GM18511 (cell line): ENCODE measurements at regions not wholly inside any gene's neighbourhood (a gene's known extent, or its start where the extent isn't known, plus 50 kb on each side); places are given as distances from the start of the nearest gene placed in this dataset.

Experiments used
- ATAC-seq: cut with Tn5 transposase; IDR thresholded peaks from one replicate; pipeline ENCODE4 v1.9.1; 2021; ENCODE audit warnings: mild to moderate bottlenecking, moderate library complexity; ENCODE audit not compliant: unreplicated experiment

GRCh38 chr3:154776549-154777225 is 303.4 kb upstream of the MME start:
- ATAC-seq, result no peak

GRCh38 chr3:154775821-154776548 is 304.1 kb upstream of the MME start:
- ATAC-seq, result no peak

- ATAC-seq, result no peak
These were observed 313.2 kb upstream of the MME start for GRCh38 chr3:154766765-154767503.

- ATAC-seq, result no peak
These were observed 315.1 kb upstream of the MME start for GRCh38 chr3:154764856-154765640.

- ATAC-seq, result no peak
These were observed 317.6 kb upstream of the MME start for GRCh38 chr3:154762486-154762885.

- ATAC-seq, result no peak
These were observed 320.2 kb upstream of the MME start for GRCh38 chr3:154759966-154760365.

GRCh38 chr3:154758109-154758868 is 321.8 kb upstream of the MME start:
- ATAC-seq, result no peak

- ATAC-seq, result no peak
These were observed 323.1 kb upstream of the GPR149 start for GRCh38 chr3:154753101-154753500.

- no peak for ATAC-seq
These were observed 319.5 kb upstream of the GPR149 start for GRCh38 chr3:154749514-154749913.

- ATAC-seq, result no peak
These were observed 315.9 kb upstream of the GPR149 start for GRCh38 chr3:154745929-154746328.

- no peak for ATAC-seq
These were observed 315.1 kb upstream of the GPR149 start for GRCh38 chr3:154745122-154745521.

- no peak for ATAC-seq
These were observed 313.4 kb upstream of the GPR149 start for GRCh38 chr3:154743418-154743817.

GRCh38 chr3:154734468-154734867 is 304.5 kb upstream of the GPR149 start:
- no peak for ATAC-seq

GRCh38 chr3:154730186-154730585 is 300.2 kb upstream of the GPR149 start:
- no peak for ATAC-seq

- no peak for ATAC-seq
These were observed 299.8 kb upstream of the GPR149 start for GRCh38 chr3:154729741-154730140.

- no peak for ATAC-seq
These were observed 298.3 kb upstream of the GPR149 start for GRCh38 chr3:154728285-154728684.

GRCh38 chr3:154720921-154721320 is 290.9 kb upstream of the GPR149 start:
- ATAC-seq, result no peak

GRCh38 chr3:154718053-154718452 is 288.1 kb upstream of the GPR149 start:
- no peak for ATAC-seq

- ATAC-seq, result no peak
These were observed 286.2 kb upstream of the GPR149 start for GRCh38 chr3:154716170-154716569.

GRCh38 chr3:154708554-154708953 is 278.6 kb upstream of the GPR149 start:
- no peak for ATAC-seq
